Breast epithelium (tissue), 4 donors: ENCODE measurements at regions not wholly inside any gene's neighbourhood (a gene's known extent, or its start where the extent isn't known, plus 50 kb on each side); places are given as distances from the start of the nearest gene placed in this dataset.

ENCODE experiments used
- DNase-seq, 2 donors: peaks; one replicate each; pipeline ENCODE4 v3.0.0-alpha.2; 2019; ENCODE audit warnings: low spot score in 2 of 2
- H3K27ac ChIP-seq, 2 donors: fragments of 200-600 bp; sonication (generic) in 1 of 2; one replicate each; pipeline ENCODE4 v1.5.1; 2016 to 2019; ENCODE audit warnings: mild to moderate bottlenecking in 1 of 2
- H3K27me3 ChIP-seq, 2 donors: fragments of 200-600 bp; sonication (generic) in 1 of 2; one replicate each; pipeline versions ENCODE4 v1.5.1 to v1.6.0; 2017 to 2019; ENCODE audit warnings: control low read depth in 1 of 2, mild to moderate bottlenecking in 1 of 2
- H3K36me3 ChIP-seq: fragments of 200-600 bp; one replicate; pipeline ENCODE4 v1.5.1; 2019
- H3K4me1 ChIP-seq, 2 donors: fragments of 200-600 bp; sonication (generic); one replicate each; pipeline ENCODE4 v1.5.1; 2016 to 2019; ENCODE audit warnings: control low read depth in 1 of 2
- H3K4me3 ChIP-seq, 3 donors: fragments of 200-600 bp; sonication (generic); 1 replicate in 2 of 3; 2 replicates in 1 of 3; pipeline ENCODE4 v1.5.1; 2016 to 2019; ENCODE audit warnings: mild to moderate bottlenecking in 3 of 3, moderate library complexity in 2 of 3
- H3K9me3 ChIP-seq, 2 donors: fragments of 200-600 bp; sonication (generic) in 1 of 2; one replicate each; pipeline ENCODE4 v1.5.1; 2016 to 2019; ENCODE audit warnings: control low read depth in 1 of 2
- POLR2A ChIP-seq: fragments of 450-650 bp; IDR thresholded peaks from one replicate; pipeline ENCODE4 v1.6.1; 2016; ENCODE audit warnings: antibody characterized with exemption, mild to moderate bottlenecking, moderate library complexity
- POLR2AphosphoS5 ChIP-seq, 3 donors: sonication (generic); formaldehyde crosslinking; IDR thresholded peaks; one replicate each; pipeline ENCODE4 v1.6.1; 2017; ENCODE audit warnings: antibody characterized with exemption in 3 of 3
- intact Hi-C: fragments of 100-400 bp; cut with DNase I; formaldehyde crosslinking; loops from one replicate; pipeline ENCODE4 v1.15.1; 2023; ENCODE audit warnings: low total_unique reads
- TF ChIP-seq, protein P1 (sequence below), 3 donors: fragments of 450-650 bp; IDR thresholded peaks; one replicate each; pipeline ENCODE4 v1.5.1; 2016 to 2017; ENCODE audit warnings: antibody characterized with exemption in 3 of 3, mild to moderate bottlenecking in 3 of 3, moderate library complexity in 3 of 3

DNA sequence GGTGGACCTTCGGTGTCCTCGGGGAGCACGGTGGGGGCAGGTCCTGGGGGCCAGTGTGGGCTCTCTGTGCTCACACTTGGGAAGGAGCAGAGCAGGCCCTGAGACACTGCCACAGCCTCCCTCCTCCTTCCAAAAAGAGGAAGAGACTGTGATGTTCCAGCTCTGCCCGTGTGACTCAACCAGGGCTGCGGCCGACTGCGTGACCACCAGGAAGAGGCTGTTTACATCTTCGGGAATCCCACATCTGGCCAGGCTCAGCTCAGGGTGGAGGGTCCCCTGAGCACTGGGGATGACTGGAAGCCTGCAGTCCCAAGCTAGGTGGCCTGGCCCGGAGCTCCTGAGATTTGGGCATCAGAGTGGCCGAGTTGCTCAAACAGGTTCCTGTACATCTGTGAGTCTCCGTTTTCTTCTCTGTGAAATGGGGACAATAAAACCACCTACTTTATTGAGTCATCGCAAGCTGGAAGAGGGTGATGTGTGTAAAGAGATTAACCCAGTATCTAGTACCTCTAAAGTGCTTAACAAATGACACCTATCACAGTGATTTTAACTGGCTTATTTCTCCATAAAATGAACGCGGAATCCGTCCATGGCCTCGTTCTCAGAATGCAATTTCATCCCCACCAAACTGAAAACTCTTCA lies 242.1 kb downstream of the DLL1 start:
- Histone ChIP-seq H3K4me3 (no peak overlapping the region), H3K27ac (peak overlapping the region in 1 of 2 donors; percentile 66), H3K4me1 (no peaks in the 10 kb centered on the region), H3K36me3 (no peaks in the 10 kb centered on the region), H3K9me3 (no peaks in the 10 kb centered on the region), H3K27me3 (peaks cover 0 to 6% of the 10 kb centered on the region in 2 donors)
- peak in 1 of 2 donors; percentile 42 for DNase-seq
- TF ChIP-seq POLR2AphosphoS5 (IDR thresholded peaks at IDR 0.05) (no peak), POLR2A (no peak)
- TF ChIP-seq, protein P1, sequence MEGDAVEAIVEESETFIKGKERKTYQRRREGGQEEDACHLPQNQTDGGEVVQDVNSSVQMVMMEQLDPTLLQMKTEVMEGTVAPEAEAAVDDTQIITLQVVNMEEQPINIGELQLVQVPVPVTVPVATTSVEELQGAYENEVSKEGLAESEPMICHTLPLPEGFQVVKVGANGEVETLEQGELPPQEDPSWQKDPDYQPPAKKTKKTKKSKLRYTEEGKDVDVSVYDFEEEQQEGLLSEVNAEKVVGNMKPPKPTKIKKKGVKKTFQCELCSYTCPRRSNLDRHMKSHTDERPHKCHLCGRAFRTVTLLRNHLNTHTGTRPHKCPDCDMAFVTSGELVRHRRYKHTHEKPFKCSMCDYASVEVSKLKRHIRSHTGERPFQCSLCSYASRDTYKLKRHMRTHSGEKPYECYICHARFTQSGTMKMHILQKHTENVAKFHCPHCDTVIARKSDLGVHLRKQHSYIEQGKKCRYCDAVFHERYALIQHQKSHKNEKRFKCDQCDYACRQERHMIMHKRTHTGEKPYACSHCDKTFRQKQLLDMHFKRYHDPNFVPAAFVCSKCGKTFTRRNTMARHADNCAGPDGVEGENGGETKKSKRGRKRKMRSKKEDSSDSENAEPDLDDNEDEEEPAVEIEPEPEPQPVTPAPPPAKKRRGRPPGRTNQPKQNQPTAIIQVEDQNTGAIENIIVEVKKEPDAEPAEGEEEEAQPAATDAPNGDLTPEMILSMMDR (IDR thresholded peaks at IDR 0.05) = no peak
- intact Hi-C loops = no loop called here

DNA sequence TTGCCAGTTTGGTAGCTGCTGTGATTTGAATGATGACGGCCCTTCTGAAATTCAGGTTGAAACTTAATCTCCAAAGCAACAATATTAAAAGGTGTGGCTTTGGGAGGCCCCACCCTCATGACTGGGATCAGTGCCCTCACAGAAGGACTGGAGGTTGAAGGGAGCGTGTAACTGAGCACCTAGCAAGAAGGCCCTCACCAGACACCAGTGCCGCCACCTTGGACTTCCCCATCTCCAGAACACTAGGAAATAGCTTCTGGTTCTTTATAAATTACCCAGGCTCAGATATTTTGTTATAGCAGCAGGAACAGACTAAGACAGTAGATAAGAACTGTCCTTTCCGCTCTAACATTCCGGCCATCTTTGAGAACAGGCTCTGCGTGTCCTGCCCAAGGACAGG lies 243.1 kb downstream of the DLL1 start:
- no peaks in the 10 kb centered on the region for H3K27me3 ChIP-seq
- no peaks in the 10 kb centered on the region for H3K4me1 ChIP-seq
- no peak overlapping the region for H3K4me3 ChIP-seq
- H3K9me3 ChIP-seq = no peaks in the 10 kb centered on the region
- H3K36me3 ChIP-seq = no peaks in the 10 kb centered on the region
- no peak overlapping the region for H3K27ac ChIP-seq
- TF ChIP-seq, protein P1 (IDR thresholded peaks at IDR 0.05) = no peak
- TF ChIP-seq POLR2A (no peak), POLR2AphosphoS5 (IDR thresholded peaks at IDR 0.05) (no peak)
- intact Hi-C loops = loop anchor here (2.0 kb wide), 1 partner anchor 59 kb away; no protein-coding TSS in a partner anchor
- peak in 1 of 2 donors; percentile 36 for DNase-seq

DNA sequence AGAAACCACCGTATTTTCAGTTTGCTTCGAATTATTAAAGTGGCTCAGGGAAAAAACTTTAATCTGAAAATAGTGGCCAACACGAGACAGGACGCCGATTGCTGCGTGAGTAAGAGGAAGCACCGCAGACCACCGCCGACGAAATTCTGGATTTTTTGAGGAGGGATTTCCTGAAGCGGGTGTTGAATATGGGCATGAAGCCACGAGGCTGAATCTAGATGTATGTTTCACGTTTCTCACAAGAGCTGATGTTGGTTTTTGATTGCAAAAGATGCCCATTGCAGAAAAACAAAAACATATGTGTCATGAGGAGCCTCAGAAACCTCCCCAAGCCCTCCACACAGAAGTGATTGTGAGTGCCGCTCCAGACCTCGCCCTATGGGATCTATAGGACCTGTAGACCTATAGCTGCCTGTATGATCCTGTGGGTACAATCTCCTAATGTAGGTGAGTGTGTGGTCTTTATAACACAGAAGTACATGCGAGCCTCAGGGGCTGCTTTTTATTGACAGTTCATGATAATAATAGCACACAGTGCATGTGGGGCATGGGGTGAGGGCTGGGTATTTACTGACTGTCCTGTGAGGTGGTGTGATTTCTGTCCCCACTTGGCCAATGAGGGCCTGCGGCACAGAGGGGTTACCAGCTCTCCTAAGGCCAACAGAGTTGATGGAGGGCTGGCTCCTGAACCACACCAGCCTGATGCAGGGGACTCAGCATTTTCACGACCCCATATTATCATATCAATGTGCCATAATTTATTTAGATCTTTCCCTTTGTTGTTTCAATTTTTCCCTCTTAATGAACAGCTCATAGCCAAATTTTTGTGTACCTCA lies 243.9 kb downstream of the DLL1 start:
- Histone ChIP-seq H3K36me3 (no peaks in the 10 kb centered on the region), H3K9me3 (no peaks in the 10 kb centered on the region), H3K27ac (peak overlapping the region in 1 of 2 donors; percentile 12), H3K27me3 (no peaks in the 10 kb centered on the region), H3K4me3 (no peak overlapping the region), H3K4me1 (no peaks in the 10 kb centered on the region)
- intact Hi-C loops = loop anchor here (2.0 kb wide), 1 partner anchor 58 kb away; no protein-coding TSS in a partner anchor
- DNase-seq = peak in 1 of 2 donors; percentile 38
- TF ChIP-seq POLR2AphosphoS5 (IDR thresholded peaks at IDR 0.05) = no peak
- TF ChIP-seq POLR2A = no peak
- TF ChIP-seq, protein P1 (IDR thresholded peaks at IDR 0.05) = no peak

DNA sequence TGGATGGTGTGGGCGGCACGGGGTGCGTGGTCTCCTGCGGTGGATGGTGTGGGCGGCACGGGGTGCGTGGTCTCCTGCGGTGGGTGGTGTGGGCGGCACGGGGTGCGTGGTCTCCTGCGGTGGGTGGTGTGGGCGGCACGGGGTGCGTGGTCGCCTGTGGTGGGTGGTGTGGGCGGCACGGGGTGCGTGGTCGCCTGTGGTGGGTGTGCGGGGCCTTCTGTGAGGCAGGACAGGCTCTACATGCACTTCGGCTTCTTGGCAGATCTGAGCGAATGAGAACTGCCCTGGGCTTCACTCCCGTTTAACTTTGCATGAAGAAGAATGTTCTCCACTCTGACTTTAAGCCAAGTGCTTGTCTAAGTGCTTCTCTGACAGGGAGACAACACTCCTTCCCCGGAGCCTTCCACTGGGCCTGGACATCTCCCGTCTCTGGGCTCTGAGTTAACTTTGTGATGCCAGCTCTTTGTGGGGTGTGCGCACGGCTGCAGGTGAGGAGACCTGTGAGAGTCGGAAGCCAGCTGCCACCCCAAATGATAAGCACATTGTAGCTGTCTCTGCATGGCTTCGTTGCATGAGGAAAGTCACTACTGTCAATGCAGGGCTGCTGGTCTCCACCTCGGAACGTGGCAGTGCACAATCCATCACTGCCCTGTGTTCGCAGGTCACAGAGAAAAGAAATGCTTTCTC lies 244.8 kb downstream of the DLL1 start:
- Histone ChIP-seq H3K36me3 (no peaks in the 10 kb centered on the region), H3K27me3 (no peaks in the 10 kb centered on the region), H3K9me3 (no peaks in the 10 kb centered on the region), H3K4me1 (no peaks in the 10 kb centered on the region), H3K4me3 (no peak overlapping the region), H3K27ac (no peak overlapping the region)
- DNase-seq = no peak
- no peak for TF ChIP-seq POLR2A
- no peak for TF ChIP-seq POLR2AphosphoS5 (IDR thresholded peaks at IDR 0.05)
- TF ChIP-seq, protein P1 (IDR thresholded peaks at IDR 0.05) = no peak
- intact Hi-C loops = loop anchor here (2.0 kb wide), 1 partner anchor 57 kb away; no protein-coding TSS in a partner anchor
